Inflammatory macrophage (primary cell): ENCODE measurements at regions not wholly inside any gene's neighbourhood (a gene's known extent, or its start where the extent isn't known, plus 50 kb on each side); places are given as distances from the start of the nearest gene placed in this dataset.
"Not testable (repeated sequence)": the region's sequence is repeated elsewhere in the genome, so short reads cannot be mapped to it uniquely, and the experiment has no call there.

Source experiments
- DNase-seq, 2 donors: peaks; one replicate each; pipeline ENCODE4 v3.0.0-alpha.2; 2020 to 2022

DNA sequence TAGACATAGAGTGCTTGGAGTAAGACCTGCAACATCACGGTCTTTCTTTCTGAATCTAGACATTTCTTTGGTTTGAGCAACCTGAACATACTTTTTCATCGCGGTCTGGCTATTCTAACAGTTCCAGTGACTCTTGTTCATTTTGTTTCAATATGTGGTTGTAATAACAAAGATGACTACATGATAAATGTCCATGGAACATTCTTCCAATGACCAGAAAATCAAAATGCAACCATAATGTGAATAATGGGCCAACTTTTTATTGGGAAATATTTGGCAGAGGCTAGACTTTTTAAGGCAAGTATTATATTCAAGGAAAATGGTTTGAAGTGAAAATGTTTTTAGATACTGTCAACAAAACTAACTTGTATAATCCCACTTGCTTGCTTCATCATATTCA lies 282.5 kb downstream of the INHBA start:
- no peak for DNase-seq

DNA sequence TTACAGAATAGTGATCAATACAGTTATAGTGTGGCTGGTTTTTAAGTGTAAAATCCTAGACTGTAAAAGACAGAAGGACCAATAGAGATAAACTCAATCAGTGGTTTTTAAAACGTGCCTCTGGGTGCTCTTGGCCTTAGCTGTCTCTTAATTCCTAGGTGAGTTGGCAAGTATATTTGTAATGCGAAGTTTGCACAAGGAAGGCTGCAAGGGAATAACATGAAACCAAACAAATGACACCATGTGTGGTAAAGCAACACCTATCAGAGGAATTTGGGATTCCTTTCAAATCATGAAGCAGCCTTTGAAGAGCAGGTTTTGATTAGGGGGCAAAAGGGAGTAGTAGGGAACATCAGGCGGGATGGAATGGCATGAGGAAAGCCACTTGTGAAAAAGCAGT lies 284.6 kb downstream of the INHBA start:
- DNase-seq: no peak

DNA sequence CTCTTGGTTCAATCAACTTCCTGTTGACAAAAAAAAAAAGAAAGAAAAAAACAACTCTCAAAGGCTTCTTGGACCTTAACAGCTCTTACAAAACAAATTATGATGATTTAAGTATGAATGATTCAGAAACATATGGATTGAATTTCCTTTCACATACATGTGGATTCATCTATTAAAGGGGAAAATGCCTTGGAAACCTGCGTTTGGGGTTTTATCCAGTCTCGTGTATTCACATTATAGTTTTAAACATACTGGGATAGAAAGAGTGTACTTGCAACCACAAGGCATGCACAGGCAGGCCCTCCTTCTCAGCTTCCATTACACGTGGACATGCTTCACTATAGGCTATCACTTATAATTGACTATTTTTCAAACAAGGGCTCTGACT lies 286.7 kb downstream of the INHBA start:
- no peak for DNase-seq

DNA sequence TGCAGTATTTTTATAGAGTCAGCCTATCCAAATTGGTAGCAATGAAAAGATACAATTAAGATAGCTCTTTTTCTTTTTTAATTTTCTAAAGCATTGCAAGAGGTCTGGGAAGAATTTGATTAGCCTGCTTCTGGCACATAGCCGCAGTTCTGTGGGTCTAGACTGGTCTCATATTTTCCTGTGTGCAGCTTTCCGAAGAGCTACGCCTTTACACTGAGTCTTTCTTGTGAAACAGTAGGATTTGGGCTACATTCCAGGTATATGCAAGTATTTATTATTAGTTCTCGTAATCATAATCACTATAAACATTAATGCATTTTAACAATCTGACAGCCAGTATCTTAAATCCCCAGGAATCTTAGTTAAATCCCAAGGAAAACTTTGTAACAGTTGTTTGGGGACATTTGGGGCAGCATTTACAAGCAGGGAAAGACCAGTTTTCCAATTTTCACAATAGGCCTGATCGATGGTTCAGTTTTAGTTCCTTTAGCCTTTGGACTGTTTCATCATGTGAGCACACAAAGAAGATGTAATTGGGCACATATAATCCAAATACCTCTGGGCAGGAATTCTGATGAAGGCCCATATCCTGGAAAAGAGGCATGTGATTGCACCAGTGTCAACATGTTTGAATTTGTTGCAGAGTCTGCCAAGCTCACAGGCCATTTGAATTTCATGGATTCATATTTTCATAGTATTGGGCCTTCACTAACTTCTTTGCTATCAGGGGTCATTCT lies 287.3 kb downstream of the INHBA start:
- no peak for DNase-seq

DNA sequence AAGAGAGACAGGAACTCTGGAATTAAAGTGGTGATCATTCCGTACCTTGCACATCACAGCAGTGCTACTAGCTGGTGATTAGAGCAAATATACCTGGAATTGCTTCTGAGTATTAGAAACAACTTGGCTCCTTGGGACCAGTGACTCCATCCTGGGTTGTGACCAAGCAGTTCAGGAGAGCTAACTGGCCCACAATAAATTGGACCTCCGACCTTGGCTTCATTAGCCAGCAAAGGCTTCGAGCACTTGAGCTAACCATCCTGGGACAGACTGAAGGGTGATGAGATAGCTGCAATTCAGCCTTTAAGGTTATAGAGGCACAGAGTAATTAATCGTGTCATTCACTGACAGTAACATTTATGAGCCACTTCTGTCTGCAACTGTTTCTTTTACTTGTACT lies 287.8 kb downstream of the INHBA start:
- DNase-seq: no peak

DNA sequence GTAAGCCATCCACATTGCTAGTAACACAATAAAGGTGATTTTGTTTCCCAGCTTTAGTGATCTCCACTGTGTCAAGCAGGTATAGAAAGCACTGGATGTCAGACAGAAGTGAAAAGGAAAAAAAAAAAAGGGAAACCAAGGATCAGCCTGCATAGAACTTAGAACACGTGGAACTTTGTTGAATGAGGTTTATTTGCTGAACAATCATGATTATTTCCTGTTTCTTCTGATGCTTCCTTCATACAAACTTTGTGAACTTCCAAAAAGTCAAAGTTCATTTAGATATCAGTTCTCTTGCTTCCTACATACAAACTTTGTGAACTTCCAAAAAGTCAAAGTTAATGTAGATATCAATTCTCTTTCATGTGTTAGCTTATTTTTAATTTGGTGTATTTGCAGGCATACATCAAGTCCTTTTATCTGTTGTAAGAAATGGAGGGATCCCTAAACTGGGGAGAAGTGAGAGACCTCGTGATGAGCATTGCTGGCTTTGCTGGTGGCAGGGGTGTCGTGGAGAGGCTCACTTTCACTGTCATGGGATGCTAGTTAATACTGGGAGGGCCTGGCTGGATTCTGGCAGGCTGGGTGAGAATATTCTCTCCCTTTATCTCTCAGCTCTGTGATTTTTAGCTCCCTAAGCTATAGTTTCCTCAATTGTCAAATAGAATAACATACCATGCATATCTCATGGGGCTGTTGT lies 298.4 kb downstream of the INHBA start:
- DNase-seq: no peak

DNA sequence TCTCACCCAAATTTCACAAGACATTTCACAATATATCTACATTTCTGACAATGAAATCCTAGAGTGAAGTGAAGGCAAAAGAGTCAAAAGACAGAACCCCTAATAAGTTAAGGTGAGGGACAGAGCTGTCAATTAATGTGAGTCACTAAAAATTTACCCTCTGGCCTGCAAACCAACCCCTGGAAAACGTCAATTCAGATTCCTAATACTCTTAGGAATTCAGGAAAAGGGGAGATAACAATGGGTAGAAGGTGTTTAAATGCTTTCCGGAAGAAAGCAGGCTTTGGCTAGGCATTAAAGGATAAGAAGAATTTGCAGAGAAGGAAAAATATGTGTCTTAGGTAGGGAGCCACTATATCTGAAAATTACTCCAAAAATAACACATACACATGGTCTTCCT lies 299.6 kb downstream of the INHBA start:
- no peak for DNase-seq

DNA sequence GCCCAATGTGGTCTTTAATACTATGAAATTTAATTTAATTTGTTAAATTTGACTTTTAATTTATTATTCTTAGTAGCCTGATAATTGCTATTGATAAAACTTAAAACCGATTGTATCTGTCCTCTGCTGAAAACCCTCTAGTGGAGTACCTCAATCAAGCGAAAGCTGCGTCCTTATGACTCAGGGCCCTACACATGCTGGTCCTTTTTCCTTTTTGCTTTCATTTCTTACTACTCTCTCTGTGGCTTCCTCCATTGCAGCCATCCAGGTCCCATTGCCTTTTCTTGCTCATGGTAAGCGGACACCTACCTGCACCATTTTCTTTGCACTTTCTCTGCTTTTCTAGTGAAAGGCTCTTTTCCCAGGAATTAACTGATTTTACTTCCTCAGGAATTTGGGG lies 301.1 kb downstream of the INHBA start:
- no peak for DNase-seq

DNA sequence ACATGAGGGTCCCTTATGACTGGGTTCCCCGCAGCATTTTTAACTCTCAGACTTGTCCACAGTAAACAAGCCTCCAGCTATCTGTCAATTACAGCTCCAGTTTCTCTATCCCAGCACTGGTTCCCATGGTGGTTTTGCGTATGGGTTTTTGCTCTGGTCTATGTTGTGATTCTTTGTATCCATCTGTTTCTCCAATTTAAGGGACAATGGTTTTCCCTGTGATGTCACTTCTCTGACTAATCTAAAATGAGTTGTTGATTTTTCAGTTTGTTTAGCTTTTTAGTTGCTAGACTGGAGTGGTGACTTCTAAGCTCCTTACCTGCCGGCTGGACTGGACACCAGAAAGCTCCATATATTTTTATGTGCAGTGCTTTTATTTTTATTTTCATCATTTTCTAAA lies 303.7 kb downstream of the INHBA start:
- DNase-seq: no peak

DNA sequence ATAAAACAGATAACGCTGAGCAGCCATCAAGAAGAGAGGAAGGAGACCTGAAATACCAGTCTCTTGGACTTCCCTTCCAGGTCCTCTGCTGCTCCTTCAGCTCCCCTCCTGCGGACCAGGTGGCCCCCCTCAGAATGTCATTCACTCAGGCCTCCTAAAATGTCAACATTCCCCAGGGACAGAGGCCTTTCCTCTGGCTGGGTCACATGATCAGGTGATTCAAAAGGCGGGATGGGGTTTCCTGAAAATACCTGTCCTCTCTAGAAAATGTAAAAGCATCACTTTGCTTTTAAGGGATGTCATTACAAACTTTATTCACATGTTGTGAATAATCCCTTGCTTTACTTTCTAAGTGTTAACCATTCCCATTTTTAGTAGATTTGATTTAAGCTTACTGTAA lies 311.1 kb downstream of the INHBA start:
- DNase-seq: no peak

DNA sequence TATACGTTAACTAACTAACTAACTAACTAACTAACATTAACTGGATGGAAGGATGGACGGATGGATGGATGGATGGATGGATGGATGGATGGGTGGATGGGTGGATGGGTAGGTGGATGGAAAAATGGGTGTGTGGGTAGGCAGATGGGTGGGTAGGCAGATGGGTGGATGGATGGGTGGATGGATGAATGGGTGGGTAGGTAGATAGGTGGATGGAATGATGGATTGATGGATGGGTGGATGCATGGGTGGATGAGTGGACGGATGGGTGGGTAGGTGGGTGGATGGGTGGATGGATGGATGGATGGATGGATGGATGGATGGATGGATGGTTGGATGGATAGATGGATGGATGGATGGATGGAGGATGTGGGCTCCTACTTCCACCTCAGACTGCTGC lies 314.0 kb downstream of the INHBA start:
- not testable (repeated sequence) for DNase-seq

DNA sequence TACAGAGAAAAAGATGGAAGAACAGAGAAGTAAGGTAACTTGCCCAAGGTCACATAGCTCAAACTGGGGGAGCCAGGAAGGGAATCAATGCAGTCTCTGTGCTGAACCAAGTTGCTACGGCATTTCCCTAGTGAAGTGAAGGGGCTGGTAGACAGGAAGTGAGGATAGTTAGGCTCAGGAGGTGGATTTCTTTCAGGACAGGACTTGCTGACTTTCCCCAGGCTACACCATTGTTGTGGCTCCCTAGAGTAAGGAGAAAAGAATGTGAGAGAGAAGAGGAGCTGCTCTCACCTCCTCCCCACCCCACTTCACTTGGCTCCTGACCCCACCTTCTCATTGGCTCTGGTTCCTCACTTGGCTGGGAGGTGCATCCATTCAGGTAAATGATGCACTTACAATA lies 316.9 kb downstream of the INHBA start:
- no peak for DNase-seq

DNA sequence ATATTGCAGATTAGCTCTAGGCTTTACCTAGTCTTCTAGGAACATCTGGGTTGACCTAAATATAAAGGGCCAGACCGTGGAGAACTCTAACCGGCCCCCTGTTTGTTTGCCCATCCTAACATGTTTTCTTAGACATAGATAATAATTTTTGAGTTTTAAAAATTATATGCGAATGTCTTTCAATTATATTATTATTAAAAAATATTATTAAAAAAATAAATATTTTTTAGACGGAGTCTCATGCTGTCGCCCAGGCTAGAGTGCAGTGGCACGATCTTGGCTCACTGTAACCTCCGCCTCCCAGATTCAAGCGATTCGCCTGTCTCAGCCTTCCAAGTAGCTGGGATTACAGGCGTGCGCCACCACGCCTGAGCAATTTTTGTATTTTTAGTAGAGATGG lies 318.5 kb downstream of the INHBA start:
- DNase-seq: no peak

DNA sequence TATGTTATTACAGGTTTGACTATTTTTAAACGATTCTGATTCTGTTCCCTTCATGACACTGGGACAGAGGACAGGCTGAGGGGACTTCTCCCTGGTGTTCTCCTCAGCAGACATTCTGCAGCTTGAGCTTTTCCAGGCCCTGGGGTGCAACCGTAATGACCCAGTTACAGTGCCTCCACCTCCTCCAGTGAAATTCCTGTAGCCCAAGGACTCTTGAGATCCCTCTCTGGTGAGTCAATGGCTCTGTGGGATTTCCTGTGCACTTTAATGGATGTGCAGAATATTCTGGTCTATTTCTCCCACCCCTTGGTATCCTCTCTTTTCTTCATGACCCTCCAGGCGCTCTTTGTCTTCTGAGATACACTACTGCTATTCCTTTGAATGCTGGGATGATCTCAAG lies 319.3 kb downstream of the INHBA start:
- DNase-seq: no peak

DNA sequence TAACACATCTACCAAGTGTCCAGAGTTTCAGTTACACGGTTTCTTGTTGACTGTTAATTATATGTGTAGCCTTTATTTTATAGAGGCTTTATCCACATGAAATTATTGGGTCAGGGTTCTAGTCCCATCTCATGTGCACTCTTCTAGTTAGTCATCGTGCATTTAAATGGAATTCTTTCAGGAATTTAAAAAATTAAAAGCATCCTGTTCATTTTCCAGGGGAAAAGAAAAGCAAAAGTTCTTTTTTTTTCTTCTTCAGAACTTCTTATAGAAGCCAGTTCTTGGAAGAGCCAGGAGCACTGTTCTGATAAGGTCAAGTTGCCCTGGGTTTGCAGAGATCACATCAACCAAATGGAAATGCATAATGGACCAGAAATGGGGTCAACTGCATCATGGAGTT lies 324.7 kb downstream of the INHBA start:
- no peak for DNase-seq

DNA sequence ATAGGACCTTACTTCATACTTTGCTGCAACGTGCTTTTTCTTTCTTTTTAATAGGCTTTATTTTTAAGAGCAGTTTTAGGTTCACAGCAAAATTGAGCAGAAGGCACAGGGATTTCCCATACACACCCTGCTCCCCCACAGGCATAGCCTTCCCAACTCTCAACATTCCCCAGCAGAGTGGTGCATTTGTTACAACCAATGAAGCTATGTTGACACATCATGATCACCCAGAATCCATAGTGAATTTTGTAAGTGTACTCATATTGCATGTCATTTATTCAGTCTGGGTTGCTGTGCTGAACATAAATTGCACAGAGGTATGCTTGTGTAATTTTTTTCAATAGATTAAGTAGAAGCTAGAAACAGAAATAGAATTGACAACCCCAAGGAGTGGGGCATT lies 327.3 kb downstream of the INHBA start:
- no peak for DNase-seq

DNA sequence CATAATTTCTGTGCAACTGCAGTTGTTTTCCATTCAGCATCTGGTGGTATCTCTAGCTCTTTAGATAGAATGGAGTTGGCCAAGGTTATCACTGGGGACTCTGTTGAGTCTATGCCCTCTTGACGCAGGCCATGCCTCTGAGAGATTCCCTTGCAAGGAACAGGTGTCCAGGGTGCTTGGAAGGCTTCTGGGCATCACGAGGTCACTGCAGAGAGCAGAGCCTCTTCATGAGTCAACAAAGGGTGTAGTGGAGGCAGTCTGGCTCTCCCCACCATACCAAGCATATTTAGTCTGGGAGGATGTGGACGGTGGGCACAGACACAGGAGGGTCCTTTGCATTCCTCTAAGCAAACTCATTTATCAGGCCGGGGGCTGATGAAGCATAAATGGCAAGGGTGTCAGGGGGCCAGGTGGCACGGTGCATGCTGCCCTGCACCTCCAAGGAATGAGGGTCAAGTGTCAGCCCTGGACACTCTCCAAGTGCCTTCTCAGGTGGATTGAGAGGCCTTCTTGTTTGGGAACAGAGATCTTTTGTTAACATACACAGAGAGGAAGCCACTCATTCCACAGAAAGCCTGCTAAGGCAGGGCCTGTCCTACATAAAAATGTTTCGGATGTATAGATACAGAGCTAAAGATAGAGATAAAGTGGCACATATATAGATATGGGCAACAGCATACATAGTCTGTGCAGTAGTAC lies 328.6 kb downstream of the INHBA start:
- DNase-seq: no peak

DNA sequence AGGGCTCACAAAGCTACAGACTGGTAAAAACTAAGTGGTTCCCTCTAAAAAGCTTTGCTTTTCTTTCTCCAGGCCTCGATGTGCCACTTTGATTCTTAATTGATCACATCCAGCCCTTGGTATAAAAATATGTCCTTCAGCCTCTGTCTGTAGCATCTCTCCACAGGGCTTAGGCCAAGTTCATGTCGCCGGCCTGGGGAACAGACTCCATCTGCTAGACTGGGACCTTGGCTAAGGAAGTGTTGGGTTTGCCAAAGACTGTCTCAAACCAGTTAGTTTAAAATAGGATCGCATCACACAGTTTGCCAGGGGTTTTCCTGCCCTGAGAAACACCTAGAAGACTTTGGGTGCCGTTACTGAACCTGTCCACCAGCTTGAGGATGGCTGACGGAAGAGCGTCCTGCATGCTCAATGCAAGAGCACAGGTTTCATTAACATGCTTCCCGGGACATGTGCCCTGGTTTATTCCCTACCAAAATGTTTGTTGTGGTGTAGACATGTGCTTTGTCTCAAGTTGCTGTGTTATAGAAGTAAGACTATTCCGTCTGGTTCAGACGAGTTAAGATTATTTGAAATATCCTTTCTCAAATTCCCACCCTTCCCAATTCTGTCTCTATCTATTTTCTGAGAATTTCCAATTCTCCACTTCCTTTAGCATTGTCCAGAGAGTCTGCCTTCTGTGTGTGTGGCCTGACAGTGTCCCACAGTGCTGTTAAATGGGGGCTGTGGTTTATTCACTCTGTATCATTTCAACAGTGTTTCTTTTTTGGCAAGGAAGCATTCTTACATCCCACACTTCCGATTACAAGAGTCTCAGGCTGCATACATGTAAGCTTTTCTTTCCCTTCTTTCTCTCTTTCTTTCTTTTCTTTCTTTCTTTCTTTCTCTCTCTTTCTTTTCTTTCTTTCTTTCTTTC lies 334.7 kb downstream of the INHBA start:
- DNase-seq: no peak

DNA sequence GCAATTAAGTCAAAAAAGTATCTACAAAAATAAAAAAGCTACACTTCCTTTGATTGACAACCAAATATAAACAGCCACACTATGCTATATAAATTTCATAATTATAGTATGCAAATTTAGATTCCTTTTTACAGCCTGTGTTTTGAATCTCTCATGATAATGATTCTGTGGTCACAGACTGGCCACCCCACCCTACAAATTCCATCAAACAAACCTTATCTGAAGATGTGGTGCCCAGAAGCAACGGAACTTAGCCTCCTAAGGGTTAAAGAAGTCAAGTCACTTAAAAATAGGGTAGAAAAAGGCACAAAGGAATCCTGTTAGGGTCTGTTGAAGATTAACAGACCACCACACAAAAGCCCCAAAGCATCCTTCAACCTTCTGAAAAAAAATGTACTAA lies 351.8 kb downstream of the INHBA start:
- DNase-seq: no peak

DNA sequence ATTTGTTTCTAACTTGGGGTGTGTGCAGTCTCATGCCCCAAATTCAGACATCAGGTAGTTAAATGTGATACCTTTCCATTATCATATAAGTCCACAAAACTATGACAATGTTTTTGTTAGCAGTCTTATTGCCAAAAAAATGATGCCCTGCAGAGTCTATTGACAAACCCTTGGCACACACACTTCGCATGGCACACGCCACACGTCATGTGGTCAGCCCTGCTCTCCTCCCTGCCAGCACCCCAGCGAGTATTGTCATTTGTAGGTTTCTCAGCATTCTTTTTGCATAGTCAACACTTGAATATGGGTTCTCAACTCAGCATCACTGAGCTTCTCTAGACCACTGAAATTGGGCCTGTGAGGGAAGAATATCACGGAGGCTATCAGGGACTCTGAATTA lies 356.0 kb downstream of the INHBA start:
- DNase-seq: no peak

DNA sequence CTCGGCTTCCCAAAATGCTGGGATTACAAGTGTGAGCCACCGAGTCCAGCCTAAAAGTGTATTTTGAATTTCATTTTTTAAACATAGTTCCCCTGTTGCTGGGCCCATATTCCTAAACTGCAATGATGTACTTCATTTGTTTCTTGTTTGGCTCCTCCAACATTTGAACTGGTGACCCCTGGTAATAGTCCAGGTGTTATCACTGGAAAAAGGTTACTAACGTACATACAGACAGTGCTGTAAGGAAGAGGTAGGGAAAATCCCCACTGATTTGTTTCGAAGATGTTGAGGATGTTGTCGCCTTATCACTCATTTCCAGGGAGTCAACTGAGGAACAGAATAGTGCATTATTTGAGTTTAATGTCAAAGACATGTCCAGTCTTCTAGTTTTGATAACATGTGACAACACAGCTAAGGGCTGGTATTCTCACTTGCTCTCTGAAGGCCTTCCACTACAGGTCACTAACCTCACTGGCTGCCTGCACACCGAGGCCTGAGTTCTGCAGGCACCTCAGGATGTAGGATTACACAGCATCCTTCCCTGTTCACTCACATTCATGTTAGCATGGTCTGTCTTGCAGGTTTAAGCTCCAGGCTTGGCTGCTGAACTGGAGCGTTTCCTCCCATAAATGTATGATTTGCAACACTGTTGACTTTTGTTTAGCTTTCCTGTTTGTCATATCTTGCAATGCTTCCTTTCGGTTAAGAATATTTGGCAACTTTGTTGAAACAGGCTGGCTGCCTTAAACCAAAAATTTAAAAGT lies 362.8 kb downstream of the INHBA start:
- no peak for DNase-seq

DNA sequence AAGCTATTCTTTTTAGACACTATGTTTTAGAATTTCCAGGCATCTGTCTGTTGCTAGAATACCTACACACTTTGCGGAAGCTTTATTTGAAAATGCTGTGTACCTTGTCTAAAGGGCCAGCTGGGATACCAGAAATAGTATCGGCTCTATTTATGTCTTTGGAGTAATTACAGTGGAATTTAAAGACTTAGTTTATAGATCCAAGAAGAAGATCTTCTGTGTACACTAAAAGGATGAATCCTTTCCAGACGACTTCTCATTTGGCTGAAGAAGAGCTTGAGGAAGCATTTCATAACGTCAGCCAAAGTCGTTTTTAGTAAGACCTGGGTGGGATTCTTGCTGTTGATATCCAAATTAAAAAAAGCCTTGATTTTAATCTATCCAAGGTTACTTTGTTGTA lies 365.9 kb downstream of the INHBA start:
- no peak for DNase-seq
